ENCODE measurements at regions not wholly inside any gene's neighbourhood (a gene's known extent, or its start where the extent isn't known, plus 50 kb on each side); places are given as distances from the start of the nearest gene placed in this dataset.

- no peak for DNase-seq (ENCODE audit: low read depth)
Observed at GRCh38 chr10:29962166-29962850, 97.1 kb downstream of the JCAD start.

- DNase-seq (ENCODE audit: low read depth) = no peak
Observed at GRCh38 chr10:29961351-29961750, 98.0 kb downstream of the JCAD start.

GRCh38 chr10:29960261-29960660 is 99.1 kb downstream of the JCAD start:
- DNase-seq (ENCODE audit: low read depth) = no peak

- DNase-seq (ENCODE audit: low read depth) = no peak
Observed at GRCh38 chr10:29959586-29959985, 99.8 kb downstream of the JCAD start.

DNA sequence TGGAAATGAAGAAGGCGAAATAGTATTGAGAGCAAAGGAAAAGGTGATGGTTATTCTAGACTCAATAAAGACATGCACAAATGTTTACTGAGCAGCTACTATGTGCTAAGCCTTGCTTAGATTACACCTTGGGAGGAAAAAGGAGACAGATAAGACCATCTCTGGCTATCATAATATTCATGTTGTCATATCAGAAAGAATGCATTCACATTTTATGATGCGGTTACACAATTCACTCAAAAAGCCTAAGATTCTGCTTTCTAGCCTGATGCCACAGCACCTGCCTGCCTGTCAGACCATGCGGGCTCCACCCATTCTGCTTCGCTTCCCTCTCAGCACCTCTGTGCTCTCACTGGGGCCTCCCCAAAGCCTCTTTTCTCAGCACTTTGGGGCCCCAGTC is 100.9 kb downstream of the JCAD start:
- no peak for DNase-seq (ENCODE audit: low read depth)

GRCh38 chr10:29957907-29958331 is 101.5 kb downstream of the JCAD start:
- DNase-seq (ENCODE audit: low read depth) = no peak

DNA sequence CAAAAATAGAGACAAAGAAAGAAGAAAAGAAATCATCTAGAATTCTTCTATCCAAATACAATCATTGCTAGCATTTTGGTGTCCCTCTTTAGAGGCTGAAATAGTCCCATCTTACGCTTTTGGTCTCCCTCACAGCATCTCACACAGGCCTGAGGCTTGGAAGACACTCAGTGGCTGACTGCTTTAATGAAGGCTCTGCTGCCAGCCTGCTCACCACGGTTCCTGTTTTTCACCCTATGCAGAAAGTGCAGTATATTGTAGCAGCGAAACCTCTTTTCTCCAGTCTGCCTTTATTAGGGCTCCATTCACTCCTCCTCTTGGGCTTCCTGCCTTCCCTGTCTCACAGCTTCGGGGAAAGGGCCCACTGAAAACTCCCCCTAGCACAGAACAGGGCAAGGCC is 102.2 kb downstream of the JCAD start:
- no peak for DNase-seq (ENCODE audit: low read depth)

GRCh38 chr10:29956335-29956924 is 103.0 kb downstream of the JCAD start:
- DNase-seq (ENCODE audit: low read depth) = no peak

DNA sequence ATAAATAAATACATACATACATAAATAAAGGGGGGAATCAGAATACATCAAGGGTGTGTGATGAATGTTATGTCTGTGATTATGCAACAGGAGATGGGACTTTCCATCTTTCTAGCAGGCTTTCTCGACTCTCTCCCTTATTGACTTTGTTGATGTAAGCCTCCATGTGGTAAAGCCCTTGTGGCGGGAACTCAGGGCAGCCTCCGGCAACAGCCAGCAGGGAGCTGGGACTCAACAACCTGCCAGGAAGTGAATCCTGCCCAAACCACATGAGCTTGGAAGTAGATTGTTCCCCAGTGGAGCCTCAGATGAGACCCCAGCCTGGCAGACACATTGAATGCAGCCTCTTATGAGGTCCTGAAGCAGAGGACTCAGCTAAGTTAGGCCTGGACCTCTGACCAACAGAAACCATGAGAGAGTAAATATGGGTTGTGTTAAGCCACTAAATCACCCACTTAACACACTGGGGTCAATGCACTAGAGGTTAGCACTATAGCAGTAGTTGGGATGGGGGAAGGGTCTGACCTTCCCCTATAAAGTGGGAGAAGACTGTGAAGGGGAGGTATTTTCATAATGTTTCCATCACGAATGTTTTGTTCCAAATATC is 104.0 kb downstream of the JCAD start:
- no peak for DNase-seq (ENCODE audit: low read depth)

- no peak for DNase-seq (ENCODE audit: low read depth)
Observed at GRCh38 chr10:29951441-29951931, 107.9 kb downstream of the JCAD start.

GRCh38 chr10:29950391-29950790 is 109.0 kb downstream of the JCAD start:
- DNase-seq (ENCODE audit: low read depth) = no peak

DNA sequence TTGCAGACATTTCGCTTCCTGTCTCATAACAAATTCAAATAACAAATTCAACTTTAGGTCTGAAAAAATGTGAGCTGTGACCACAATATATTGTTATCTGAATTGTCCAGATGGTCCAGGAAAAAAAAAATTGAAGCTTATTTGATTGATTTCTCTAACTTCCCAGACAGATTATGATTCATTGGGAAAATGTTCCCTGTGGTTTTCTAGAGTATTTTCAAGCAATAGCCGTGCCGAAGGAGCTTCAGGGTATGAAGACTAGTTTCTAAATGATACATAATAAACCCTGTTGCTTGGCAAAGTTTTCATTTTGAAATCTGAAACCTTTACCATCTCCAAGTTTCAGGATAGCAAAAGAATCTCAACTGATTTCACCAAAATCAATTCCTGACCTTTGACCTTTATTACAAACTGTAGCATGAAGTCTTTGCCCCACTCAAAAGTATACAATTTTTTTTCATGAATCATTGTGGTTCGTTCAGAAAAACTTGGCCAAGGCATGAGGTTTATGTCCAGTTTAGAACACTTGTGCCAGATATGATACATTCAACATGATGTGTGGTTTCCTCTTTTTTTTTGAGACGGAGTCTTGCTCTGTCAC is 109.9 kb downstream of the JCAD start:
- DNase-seq (ENCODE audit: low read depth) = no peak

- no peak for DNase-seq (ENCODE audit: low read depth)
Observed at GRCh38 chr10:29948881-29949355, 110.5 kb downstream of the JCAD start.

DNA sequence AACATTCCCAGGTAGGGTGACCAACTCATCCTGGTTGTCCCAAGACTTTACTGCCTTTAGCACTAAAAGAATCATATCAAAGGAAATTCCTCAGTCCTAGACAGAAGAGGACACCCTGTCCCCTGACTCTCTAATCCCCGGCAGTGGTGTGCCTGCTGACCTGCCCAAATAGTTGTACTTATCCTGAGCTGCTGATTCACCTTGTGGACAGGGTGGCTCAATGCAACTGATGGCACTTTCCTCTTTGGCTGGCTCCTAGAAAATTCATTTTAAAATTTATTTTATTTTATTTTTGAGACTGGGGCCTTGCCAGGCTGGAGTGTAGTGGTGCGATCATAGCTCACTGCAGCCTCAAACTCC is 111.7 kb downstream of the JCAD start:
- DNase-seq (ENCODE audit: low read depth) = no peak

- DNase-seq (ENCODE audit: low read depth) = no peak
Observed at GRCh38 chr10:29946953-29947700, 112.3 kb downstream of the JCAD start.

DNA sequence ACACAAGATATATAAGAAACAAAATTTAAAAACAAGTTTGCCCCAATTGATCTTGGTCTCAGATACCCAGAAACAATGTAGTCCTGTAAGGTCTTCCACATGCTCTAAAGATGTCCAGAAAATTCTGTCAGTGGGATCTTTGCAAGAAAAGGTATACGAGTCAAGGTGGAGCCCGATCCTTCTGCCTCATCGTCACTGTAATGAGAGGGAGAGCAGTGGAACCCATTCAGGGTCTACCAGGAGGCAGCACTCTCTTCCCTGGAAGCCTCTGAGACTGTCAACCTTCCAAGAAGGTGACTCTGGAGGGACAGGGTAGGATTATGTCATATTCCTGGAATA is 112.8 kb downstream of the JCAD start:
- no peak for DNase-seq (ENCODE audit: low read depth)

DNA sequence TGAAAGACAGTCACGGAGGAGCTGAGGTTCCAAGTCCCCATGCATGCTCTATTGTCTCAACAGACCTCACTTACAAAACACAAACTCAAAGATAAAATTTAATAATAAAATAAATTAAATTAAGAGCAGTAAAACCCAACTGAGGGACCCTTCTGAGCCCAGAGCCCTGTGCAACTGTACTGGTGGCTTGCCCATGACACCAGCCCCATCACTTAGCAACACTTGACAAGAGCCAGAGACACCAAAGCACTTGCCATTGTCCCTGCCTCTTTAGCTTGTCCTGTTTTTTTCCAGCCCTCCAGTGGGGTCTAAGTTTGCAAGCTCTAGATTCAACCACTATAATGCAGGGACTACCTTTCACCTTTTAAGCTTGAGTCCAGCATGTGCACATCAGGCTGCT is 117.9 kb downstream of the JCAD start:
- no peak for DNase-seq (ENCODE audit: low read depth)

- no peak for DNase-seq (ENCODE audit: low read depth)
Observed at GRCh38 chr10:29932991-29933390, 126.4 kb downstream of the JCAD start.

GRCh38 chr10:29931833-29932232 is 127.6 kb downstream of the JCAD start:
- DNase-seq (ENCODE audit: low read depth) = no peak

GRCh38 chr10:29929006-29929405 is 130.4 kb downstream of the JCAD start:
- no peak for DNase-seq (ENCODE audit: low read depth)

- DNase-seq (ENCODE audit: low read depth) = no peak
Observed at GRCh38 chr10:29926693-29927048, 132.7 kb downstream of the JCAD start.
